Stimulated activated CD8-positive, alpha-beta memory T cell treated with anti-CD3 and anti-CD28 coated beads, Interleukin-12 subunit alpha, Interleukin-12 subunit beta, amount 100 ng/mL, for 24 hours (primary cell): ENCODE measurements at regions not wholly inside any gene's neighbourhood (a gene's known extent, or its start where the extent isn't known, plus 50 kb on each side); places are given as distances from the start of the nearest gene placed in this dataset.
"Not testable (repeated sequence)": the region's sequence is repeated elsewhere in the genome, so short reads cannot be mapped to it uniquely, and the experiment has no call there.

ENCODE experiments used
- DNase-seq: peaks from one replicate; pipeline ENCODE4 v3.0.0-alpha.2; 2020; ENCODE audit errors: extremely low read depth

DNA sequence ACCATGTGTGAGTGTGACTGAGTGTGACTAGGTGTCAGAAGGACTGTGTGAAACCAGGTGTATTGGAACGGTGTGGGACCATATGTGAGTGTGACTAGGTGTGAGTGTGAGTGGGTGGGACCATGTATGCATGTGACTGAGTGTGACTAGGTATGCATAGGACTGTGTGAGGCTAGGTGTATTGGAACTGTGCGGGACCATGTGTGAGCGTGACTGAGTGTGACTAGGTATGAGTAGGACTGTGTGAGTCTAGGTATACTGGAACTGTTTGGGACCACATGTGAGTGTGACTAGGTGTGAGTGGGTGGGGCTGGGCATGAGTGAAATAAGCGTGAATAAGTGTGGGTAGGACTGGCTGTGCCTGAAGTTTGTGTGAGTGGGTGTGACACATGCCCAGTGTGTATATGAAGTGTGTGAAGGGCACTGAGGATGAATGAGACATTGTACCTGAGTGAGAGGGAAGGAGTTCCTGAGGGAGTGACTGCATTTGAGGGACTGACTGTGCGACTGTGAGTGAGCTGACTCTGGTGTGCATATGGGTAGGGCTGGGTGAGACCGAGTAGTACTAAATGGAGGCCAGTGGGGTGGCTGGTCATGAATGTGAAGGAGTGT lies 247.0 kb upstream of the CCDC54 start:
- DNase-seq: no peak

DNA sequence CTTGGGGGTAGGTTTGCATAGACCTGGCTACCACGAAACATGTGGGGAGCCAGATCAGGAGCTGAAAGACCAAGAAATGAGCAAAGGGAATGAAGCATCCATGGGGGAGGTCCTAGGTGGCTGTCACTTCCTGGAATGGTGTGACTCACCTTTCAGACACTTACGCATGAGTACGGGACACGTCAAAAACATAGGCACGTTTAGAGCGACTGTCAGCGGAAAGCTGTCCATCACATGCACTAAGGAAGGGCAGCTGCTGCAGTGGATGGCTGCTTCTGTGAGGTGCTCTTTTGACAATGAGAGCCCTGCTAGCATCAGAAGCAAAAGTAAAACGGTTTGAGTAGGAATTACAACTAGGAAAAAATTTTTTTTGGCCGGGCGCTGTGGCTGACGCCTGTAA lies 244.6 kb upstream of the CCDC54 start:
- no peak for DNase-seq

DNA sequence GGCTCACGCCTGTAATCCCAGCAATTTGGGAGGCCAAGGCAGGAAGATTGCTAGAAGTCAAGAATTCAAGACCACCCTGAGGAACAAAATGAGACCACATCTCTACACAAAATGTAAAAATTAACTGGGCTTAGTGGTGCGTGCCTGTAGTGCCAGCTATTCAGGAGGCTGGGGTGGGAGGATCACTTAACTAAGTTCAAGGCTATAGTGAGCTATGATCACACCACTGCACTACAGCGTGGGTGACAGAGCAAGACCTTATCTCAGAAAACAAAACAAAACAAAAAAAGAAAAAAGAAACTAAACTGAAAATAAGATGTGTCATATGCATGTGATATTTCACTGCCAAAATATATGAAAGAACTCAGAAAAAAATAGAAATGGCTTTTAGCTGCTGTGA lies 243.3 kb upstream of the CCDC54 start:
- DNase-seq: no peak

DNA sequence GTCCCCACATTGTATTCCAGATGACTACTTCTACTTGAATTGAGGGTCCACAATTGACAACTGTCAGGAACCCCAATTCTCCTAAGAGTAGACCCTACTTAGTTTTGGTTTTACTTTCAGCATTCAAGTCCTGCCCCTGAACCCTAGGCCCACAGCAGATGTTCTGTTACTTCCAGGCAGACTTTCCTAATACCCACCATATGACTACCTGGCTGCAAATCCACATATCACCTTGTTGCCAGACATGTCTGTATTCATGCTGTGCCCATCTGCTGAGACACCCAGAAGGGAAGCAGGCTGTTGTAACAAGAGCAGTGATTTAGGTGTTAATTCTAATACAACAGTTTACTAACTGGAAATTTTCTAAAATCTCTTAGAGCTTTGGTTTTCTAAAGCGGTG lies 235.1 kb upstream of the CCDC54 start:
- DNase-seq: no peak

DNA sequence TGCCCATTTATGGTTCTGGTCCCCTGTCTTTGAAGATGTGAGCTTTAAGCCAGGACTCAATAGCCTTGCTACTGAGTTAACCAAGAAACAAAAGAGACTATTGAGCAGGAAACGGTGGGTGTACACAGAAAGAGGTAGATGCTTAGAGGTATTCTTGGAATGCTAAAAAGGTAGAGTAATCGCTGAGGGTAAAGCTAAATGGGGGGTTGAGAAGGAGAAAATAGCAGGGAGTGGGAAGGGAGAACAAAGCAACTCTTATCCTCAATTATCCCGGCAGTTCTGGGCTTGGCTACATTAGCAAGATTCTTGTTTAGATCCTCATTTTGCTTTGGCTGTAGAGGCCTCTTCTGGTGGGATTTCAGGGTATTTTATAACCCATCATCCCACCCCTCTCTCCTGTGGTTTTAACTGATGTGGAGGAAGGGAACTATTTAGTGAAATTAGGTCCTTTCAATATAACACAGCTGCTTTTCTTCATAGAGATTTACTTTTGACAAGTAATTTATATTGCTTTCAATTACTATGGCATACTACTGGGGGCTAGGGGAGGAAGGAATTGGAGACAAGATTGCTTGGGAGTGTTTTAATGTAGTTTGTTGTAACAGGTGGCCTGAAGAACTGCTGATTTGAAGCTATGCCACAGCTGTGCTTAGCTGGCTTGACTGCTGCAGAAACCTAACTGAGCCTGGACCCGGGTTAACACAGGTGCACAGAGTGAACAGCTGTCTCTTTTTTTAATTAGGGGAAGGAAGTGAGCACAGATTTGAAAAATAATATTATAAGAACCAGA lies 234.3 kb upstream of the CCDC54 start:
- DNase-seq: no peak

DNA sequence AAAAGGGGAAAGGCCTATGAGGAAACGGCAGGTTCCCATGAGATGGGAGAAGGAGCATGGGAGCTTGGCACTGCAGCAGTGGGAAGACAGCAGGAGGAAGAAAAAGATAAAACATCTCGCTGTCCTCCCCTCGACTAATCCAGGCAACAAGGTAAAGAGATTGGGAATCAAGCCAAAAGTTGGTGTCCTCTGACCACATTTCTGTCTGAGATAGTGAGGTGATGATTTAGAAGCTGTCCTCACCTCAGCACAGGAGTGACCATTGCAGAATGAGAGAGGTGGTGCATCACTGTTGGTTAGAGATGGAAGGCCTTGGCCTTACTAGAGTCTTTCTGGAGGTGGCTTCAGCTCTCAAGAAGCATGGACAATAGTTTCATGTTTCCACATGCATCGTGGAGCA lies 226.6 kb upstream of the CCDC54 start:
- no peak for DNase-seq

DNA sequence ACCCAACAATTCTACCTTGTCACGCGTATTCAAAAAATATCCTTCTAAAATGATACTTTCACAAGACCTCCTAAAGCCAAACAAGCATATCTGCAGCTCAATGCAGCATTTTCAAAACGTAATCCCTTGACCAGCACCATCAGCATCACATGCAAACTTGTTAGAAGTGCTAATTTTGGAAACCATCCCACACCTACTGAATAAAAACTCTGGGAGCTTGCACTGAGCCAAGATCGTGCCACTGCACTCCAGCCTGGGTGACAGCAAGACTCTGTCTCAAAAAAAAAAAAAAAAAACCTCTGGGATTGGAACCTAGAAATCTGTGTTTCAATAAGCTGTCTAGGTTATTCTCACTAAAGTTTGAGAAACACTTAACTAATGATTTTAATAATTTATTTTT lies 223.3 kb upstream of the CCDC54 start:
- DNase-seq: no peak

DNA sequence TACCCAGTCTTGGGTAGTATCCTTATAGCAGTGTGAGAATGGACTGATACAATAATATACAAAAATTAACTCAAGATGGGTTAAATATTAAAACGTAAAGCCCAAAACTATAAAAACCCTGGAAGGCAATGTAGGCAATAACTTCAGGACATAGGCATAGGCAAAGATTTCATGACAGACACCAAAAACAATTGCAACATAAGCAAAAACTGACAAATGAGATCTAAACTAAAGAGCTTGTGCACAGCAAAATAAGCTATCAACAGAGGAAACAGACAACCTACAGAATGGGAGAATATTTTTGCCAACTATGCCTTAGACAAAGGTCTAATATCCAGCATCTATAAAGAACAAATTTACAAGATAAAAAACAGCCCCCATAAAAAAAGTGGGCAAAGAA lies 204.8 kb upstream of the CCDC54 start:
- DNase-seq: no peak

DNA sequence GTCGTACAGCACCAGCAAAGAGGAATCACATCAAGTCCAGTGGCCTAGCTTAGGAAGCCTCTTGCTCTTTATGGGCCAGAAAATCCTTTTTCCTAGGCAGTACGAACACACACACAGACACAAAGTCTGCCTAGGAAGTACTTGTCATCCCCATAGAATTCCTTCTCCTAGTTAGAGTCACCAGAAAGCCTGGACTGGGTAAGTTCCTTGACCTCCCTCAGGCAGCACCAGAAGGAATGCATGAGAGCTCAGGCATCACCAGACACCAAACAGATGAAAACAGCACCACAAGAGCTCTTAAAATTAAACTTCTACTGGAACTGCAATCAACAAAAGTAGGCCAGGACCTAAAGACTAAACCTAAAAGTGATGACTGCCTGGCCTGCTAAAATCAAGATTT lies 192.9 kb upstream of the CCDC54 start:
- no peak for DNase-seq

DNA sequence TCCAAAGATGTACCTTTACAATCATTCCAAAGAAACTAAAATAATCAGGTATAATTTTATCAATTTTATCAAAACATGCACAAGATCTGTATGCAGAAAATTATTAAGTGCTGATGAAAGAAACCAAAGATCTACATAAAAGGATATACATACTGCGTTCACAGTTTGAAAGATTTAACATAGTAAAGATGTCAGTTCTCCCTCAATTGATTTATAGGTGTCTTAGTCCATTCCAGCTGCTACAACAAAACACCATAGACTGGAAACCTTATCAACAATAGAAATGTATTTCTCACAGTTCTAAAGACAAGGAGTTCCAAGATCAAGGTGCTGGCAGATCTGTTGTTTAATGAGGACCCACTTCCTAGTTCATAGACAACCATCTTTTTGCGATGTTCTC lies 189.0 kb upstream of the CCDC54 start:
- no peak for DNase-seq

DNA sequence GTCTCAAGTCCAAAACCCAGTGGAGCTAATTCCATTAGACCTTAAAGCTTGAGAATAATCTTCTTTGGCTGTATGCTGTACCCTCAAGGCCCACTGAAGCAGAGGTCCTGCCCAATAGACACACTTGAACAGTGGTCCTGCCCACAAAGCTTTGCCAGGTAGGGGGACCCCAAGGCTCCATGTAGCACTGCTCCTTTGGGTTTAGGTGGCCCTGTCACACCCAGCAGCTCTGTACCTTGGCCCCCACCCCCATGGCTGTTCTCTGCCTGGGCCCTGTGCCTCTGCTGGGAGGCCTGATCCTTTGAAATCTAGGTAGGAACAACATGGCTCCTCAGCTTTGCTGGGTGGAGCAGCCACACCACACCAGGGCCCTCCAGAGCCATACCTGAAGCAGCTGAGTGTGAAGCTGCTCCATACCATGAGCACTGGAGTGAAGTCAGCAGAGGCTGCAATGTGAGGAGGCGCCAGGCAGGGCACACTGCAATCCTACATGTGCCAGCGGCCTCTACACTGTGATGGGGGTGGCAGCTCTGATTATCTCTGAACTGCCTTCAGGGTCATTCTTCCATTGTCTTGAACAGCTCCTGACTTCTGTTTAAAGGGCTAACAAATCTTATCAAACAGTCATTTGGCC lies 188.0 kb upstream of the CCDC54 start:
- DNase-seq: no peak

DNA sequence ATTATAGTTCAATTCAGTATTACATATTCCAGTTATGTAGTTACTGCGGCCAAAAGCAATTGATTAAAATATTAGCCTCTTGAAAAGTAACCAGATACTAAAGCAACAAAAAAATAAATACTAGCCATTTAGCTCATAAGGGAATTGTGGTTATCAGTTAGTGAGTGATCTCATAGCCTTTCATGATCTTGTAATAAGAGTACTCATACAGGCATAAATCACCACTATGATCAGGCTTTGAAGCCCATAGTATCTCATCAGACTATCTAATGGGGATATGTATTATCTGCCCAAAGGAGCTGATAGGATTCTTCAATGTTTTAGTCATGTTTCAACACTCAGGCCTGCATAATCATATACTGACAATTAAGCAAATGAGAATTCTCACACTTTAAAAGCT lies 184.1 kb upstream of the CCDC54 start:
- DNase-seq: no peak

DNA sequence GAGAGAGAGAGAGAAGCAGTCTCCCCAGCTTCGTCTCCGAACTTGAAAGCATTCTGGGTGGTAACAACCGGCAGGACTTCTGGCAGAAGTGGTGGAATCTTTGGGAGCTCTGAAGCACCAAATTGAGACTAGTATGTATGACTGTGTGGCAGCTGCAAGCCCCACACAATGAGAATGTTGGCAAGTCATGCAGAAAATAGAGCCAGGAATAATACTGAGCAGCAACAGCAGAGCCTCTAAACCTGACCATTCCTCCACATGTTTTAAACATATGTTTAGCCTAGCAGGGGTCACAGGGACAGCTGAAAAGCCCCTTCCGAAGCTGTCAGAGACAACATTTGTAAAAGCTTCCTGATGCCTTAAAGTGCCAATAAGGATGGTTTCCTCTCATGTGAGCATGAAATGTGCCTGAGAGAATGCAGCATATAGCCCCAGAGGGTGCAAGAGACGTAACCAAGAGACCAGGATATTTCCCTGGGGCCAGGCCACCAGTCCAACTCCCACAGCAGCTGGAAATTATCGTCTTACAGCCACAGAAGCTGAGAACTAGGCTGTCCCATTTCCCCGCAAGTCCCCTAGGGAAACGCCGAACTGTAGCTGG lies 178.6 kb upstream of the CCDC54 start:
- no peak for DNase-seq

DNA sequence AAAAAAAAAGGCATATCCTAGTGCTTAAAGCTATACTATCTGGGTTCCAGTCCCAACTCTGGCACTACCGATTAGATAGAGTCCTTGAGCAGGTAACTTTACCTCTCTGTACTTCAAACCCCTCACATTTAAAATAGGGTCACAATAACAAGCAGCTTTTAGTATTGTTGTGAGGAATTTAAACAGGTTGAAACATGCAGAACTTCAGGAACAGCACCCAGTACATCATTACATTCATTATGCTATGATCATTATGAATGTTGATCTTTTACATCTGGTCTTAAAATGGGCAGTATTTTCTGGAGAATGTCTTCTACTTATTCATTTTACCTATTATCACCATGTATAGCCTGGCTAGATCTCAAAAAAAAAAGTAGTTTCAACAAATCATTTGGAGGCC lies 176.1 kb upstream of the CCDC54 start:
- no peak for DNase-seq

DNA sequence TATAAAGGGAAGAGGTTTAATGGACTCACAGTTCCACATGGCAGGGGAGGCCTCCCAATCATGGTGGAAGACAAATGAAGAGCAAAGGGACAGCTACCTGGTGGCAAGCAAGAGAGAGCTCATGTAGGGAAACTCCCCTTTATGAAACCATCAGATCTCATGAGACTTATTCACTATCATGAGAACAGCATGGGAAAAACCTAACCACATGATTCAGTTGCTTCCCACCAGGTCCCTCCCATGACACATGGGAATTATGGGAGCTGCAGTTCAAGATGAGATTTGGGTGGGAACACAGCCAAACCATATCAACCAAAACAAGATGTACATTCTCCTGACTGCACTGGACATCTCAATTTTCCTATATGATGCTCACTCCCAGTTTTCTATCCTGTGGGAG lies 174.4 kb upstream of the CCDC54 start:
- DNase-seq: not testable (repeated sequence)

DNA sequence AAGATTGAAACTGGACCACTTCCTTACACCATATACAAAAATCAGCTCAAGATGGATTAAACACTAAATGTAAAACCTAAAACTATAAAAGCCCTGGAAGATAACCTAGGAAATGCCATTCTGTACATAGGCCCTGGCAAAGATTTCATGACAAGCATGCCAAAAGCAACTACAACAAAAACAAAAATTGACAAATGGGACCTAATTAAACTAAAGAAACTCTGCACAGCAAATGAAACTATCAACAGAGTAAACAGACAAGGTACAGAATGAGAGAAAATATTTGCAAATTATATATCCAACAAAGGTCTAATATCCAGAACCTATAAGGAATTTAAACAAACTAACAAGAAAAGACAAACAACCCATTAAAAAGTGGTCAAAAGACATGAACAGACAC lies 173.1 kb upstream of the CCDC54 start:
- no peak for DNase-seq

DNA sequence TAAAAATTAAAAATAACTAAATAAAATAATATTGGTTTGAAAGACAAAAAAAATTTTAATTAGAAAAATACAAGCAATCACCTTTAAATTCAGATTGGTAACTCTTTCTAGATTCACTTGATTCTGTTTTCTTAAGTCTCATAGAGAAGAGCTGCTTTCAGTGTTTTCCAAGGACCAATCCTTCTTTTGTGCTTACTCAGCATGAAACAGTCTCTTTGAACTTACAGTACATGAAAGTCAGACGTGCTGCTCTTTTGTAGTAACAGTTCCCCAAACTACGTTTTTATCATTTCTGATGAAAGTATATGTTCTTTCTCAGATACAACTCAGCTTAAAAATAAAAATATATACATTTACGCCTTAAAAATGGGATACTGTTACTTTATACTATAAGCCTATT lies 171.9 kb upstream of the CCDC54 start:
- no peak for DNase-seq

DNA sequence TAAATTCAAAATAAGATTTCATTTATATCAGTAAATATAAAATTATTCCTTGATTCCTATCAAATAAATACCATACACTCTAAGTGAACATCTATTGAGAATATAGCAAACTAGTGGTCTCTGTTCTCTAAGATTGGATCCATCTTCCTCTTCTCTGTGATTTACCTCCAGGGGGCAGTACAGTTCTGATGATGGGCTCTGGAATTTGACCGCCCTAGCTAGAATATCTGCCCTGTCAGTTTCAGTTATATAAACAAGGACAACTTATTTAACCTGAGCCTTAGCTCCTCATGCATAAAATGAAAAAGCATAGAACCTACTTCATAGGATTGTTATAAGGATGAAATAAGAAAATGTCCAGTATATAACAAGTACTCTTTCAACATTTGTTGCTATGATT lies 171.1 kb upstream of the CCDC54 start:
- DNase-seq: no peak

DNA sequence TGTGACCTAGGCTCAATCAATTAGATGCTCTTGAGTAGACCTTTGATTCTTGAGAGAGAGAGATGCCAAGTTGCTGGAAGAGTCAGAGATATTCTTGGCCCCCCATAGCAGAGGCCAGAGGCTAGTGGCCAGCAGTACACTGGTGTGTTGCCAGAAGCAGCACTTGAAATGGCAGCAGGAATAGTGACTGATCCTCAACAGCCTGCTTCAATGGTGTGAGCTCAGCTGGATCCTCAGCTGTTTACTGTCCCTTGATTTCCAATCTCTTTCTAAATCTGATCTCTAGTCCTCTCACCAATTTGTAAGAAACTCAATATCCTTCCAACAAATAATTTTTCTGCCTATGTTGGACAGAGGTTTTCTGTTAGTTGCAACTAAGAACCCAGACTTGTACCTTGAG lies 170.3 kb upstream of the CCDC54 start:
- DNase-seq: no peak

DNA sequence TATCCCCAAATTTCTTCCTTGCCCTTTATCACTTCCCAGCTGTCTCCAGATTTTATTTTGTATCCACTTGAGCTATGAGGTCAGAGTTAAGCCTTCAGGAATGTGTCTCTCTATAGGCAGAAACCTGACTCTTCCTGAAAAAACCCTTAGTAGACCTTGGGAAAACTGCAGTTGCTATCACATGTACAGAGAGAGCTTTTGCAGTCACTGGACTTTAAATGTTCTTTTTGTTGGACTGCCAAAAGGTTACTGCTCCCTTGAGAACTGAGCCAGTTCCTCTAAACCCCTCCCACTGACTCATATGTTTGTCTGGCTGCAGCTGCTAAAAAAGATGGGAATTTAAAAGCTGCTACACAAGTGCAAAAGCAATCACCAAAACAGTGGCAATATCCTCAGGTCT lies 169.1 kb upstream of the CCDC54 start:
- DNase-seq: no peak

DNA sequence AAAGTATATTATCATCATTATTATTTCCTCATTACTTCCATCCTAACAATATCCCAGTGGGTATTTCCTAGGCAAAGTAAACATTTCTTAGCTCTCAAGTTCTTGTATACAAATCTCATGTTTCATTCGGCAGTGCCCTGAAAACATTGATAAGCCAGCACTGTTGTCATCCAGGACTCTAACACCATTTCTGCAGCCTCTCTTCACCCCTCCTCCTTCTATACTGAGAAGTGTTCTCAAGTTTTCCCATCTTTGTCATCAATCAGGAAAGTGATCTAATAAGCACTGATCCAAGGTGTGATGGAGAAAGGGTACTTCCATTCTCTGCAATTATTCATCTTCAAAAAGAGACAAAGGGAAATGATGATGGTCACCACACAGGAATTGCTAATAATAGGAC lies 168.4 kb upstream of the CCDC54 start:
- DNase-seq: no peak

DNA sequence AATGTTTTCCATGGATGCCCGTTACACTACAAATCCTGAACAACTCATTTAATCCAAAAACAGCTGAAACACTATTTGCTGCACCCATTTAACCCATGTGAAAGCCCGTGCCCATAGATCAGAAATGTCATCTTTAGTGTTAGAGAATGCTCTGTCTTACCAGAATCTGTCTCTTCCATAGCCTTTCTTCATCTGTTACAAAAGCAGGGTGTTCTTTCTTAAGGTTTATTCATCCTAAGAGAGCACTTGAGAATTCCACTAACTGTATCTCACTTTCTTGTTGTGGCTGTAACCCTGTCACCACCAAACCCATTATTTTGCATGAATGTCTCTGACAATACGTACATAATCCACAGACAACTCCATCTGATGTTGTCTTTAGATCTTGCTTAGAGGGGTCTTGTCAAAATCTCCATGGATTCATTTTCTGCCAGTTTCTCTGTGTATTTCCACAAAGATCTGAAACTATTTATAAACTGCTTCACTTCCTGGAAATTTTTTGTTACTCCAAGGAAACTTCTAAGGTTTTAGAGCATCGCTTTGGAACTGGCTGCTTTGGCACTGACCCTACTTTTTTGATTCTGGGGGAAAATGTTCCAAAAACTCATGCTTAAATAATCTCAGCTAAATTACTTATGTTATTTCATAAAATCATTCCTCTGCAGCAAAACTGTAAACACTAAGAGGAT lies 167.8 kb upstream of the CCDC54 start:
- DNase-seq: no peak
